ENCODE measurements at regions not wholly inside any gene's neighbourhood (a gene's known extent, or its start where the extent isn't known, plus 50 kb on each side); places are given as distances from the start of the nearest gene placed in this dataset.

DNA sequence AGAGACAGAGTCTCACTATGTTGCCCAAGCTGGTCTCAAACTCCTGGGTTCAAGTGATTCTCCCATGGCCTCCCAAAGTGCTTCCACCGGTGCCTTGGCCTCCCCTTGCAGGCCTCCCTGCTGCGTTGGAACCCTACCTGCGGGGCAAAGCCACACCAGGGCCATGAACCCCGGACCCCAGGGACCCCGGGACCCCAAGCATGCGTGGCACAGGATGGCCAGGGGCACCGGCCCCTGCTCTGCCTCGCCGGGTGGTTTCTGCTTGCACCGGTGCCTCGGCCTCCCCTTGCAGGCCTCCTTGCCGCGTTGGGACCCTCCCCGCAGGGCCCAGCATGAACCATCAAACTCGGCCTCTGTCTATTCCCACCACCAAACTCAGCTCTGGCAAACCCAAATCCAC lies 301.0 kb upstream of the NPVF start:
- H3K4me3 ChIP-seq (ENCODE audit: low read length), result no peak overlapping the region
- H2AFZ ChIP-seq (ENCODE audit: low read depth, low read length), result no peak overlapping the region
- H3K9me3 ChIP-seq (ENCODE audit: insufficient read depth, low read length), result no peaks in the 10 kb centered on the region
- no peaks in the 10 kb centered on the region for H3K4me1 ChIP-seq (ENCODE audit: low read length)
- no peak overlapping the region for H3K4me2 ChIP-seq (ENCODE audit: low read length)
- no peak overlapping the region for H3K27ac ChIP-seq (ENCODE audit: low read length)
- no peak overlapping the region for H3K9ac ChIP-seq (ENCODE audit: low read length)
- H3K27me3 ChIP-seq (ENCODE audit: low read depth, low read length), result peaks cover 3% of the 10 kb centered on the region; the same call in 1 of the 2 replicates
- TF ChIP-seq EZH2phosphoT487 (IDR thresholded peaks at IDR 0.05; ENCODE audit: low read depth) (no peak), CTCF (IDR thresholded peaks at IDR 0.05; ENCODE audit: low read depth, low read length) (no peak)
- H3K36me3 ChIP-seq (replicated peaks; ENCODE audit: low read depth, low read length), result no peaks in the 10 kb centered on the region
- no peaks in the 10 kb centered on the region for H3K79me2 ChIP-seq (ENCODE audit: low read length)
- H4K20me1 ChIP-seq (ENCODE audit: insufficient read depth, low read length), result no peaks in the 10 kb centered on the region

DNA sequence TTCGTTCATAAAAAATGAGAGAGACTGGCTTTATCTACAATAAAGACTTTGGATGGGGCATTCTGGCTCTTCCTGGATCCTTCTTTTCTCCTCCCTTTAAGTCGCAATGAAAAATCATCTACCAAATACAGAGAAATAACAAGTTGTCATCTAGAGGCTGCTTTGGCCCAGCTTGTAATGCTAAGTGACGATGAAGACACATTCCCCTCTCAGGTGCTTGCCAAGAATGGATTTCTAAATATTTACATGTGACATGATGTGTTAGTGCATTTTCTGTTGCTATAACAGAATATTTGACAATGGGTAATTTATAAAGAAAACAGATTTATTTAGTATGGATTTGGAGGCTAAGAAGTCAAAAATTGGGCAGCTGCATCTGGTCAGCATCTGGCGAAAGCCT lies 308.6 kb upstream of the NPVF start:
- Histone ChIP-seq H2AFZ (ENCODE audit: low read depth, low read length) (no peak overlapping the region), H3K4me2 (ENCODE audit: low read length) (no peak overlapping the region), H3K9me3 (ENCODE audit: insufficient read depth, low read length) (no peaks in the 10 kb centered on the region), H3K36me3 (replicated peaks; ENCODE audit: low read depth, low read length) (no peaks in the 10 kb centered on the region), H3K27me3 (ENCODE audit: low read depth, low read length) (peaks cover 17% of the 10 kb centered on the region; the same call in 1 of the 2 replicates), H4K20me1 (ENCODE audit: insufficient read depth, low read length) (no peaks in the 10 kb centered on the region), H3K9ac (ENCODE audit: low read length) (no peak overlapping the region), H3K79me2 (ENCODE audit: low read length) (no peaks in the 10 kb centered on the region), H3K4me3 (ENCODE audit: low read length) (no peak overlapping the region), H3K27ac (ENCODE audit: low read length) (no peak overlapping the region), H3K4me1 (ENCODE audit: low read length) (no peaks in the 10 kb centered on the region)
- TF ChIP-seq EZH2phosphoT487 (IDR thresholded peaks at IDR 0.05; ENCODE audit: low read depth) (no peak), CTCF (IDR thresholded peaks at IDR 0.05; ENCODE audit: low read depth, low read length) (no peak)

DNA sequence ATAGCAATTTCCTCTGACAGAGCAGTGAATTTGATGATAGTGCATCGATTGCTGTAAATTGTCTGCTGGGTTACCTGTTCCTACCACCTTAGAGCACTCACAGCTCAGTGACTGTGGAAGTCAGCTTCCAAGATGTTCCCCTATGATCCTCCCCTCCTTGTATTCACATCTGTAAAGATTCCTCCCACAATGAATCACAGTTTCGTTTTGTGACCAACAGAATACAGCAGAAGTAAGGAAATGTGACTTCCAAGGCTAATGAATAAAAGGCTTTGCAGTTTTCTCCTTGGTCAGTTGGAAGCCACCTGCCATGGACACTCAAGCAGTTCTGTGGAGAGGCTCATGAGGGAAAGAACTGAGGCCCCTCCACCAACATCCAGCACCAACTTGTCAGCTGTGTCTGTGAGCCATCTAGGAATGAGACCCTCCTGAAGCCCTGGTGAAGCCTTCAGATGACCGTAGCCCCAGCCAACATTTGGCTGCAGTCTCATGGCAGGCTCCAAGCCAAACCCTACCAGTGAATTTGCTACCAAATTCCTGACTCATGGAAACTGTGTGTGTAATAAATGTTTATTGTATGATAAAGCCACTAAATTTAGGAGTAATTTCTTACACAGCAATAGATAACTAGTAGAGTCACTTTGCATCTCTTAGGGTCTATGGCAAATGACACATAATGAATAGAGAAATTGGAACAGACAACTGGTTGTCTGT lies 309.5 kb upstream of the NPVF start:
- Histone ChIP-seq H3K9me3 (ENCODE audit: insufficient read depth, low read length) (no peaks in the 10 kb centered on the region), H3K4me2 (ENCODE audit: low read length) (no peak overlapping the region), H3K36me3 (replicated peaks; ENCODE audit: low read depth, low read length) (no peaks in the 10 kb centered on the region), H3K9ac (ENCODE audit: low read length) (no peak overlapping the region), H4K20me1 (ENCODE audit: insufficient read depth, low read length) (no peaks in the 10 kb centered on the region), H3K27me3 (ENCODE audit: low read depth, low read length) (peaks cover 17% of the 10 kb centered on the region; the same call in 1 of the 2 replicates), H3K4me1 (ENCODE audit: low read length) (no peaks in the 10 kb centered on the region), H3K79me2 (ENCODE audit: low read length) (no peaks in the 10 kb centered on the region), H2AFZ (ENCODE audit: low read depth, low read length) (no peak overlapping the region), H3K4me3 (ENCODE audit: low read length) (no peak overlapping the region), H3K27ac (ENCODE audit: low read length) (no peak overlapping the region)
- TF ChIP-seq CTCF (IDR thresholded peaks at IDR 0.05; ENCODE audit: low read depth, low read length) (no peak), EZH2phosphoT487 (IDR thresholded peaks at IDR 0.05; ENCODE audit: low read depth) (no peak)

DNA sequence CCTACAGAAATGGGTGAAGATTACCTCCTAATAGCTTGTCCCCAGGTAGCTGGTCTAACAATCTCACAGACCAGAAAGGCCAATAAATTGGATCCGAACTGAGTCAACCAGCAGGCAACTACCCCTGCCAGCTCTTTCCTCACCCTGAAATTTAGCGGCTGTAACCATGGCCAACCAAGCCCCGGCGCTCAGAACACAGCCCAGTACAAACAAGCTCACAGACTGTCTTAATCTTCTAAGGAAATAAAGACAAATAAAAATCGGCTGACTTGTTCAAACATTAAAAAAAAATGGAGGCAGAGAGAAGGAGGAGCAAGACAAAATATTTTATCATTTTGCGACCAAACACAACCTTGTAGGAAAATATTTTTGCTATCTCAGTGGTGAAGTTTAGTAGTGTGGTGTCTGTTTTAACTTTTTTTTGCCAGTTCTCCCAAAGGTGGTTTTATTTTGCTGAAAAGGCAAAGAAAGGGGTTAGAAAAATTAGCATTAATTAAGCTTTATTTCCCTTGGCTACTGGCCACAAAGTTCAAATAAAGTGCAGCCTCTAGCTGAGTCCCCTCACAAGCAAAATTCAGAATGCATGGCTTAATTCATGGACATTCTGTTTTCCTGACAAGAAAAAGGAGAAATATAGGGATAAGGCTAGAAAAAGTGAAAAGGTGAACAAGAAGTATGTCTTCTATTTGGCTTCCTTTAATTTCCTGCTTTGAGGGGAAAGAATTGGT lies 313.0 kb upstream of the NPVF start:
- Histone ChIP-seq H3K4me3 (ENCODE audit: low read length) (no peak overlapping the region), H3K27me3 (ENCODE audit: low read depth, low read length) (0 out of 2 replicates have a peak, but pooled peaks cover 7% of the 10 kb centered on the region), H4K20me1 (ENCODE audit: insufficient read depth, low read length) (no peaks in the 10 kb centered on the region), H3K4me1 (ENCODE audit: low read length) (no peaks in the 10 kb centered on the region), H3K27ac (ENCODE audit: low read length) (no peak overlapping the region), H3K4me2 (ENCODE audit: low read length) (no peak overlapping the region), H3K79me2 (ENCODE audit: low read length) (no peaks in the 10 kb centered on the region), H2AFZ (ENCODE audit: low read depth, low read length) (no peak overlapping the region), H3K9me3 (ENCODE audit: insufficient read depth, low read length) (no peaks in the 10 kb centered on the region), H3K36me3 (replicated peaks; ENCODE audit: low read depth, low read length) (no peaks in the 10 kb centered on the region), H3K9ac (ENCODE audit: low read length) (no peak overlapping the region)
- TF ChIP-seq EZH2phosphoT487 (IDR thresholded peaks at IDR 0.05; ENCODE audit: low read depth), result no peak

All from OCI-LY3 (cell line).